SKM-1 (cell line): ENCODE measurements at regions not wholly inside any gene's neighbourhood (a gene's known extent, or its start where the extent isn't known, plus 50 kb on each side); places are given as distances from the start of the nearest gene placed in this dataset.
A peak's percentile ranks its signal among the peaks of the same experiment; 100 is the strongest.
"Not testable (repeated sequence)": the region's sequence is repeated elsewhere in the genome, so short reads cannot be mapped to it uniquely, and the experiment has no call there.

Experiments used
- DNase-seq: peaks from one replicate; lab custom pipeline; 2025; ENCODE audit not compliant: unreplicated experiment; lab: John Stamatoyannopoulos, UW

- peak; percentile 0 for DNase-seq
These were observed 54.7 kb downstream of the ASCL1 start for GRCh38 chr12:103011974-103012763.

- no peak for DNase-seq
These were observed 55.4 kb downstream of the ASCL1 start for GRCh38 chr12:103012884-103013283.

GRCh38 chr12:103013741-103014300, 56.3 kb downstream of the ASCL1 start:
- DNase-seq = no peak

GRCh38 chr12:103016381-103016780, 58.9 kb downstream of the ASCL1 start:
- no peak for DNase-seq

GRCh38 chr12:103020839-103021238, 63.4 kb downstream of the ASCL1 start:
- no peak for DNase-seq

GRCh38 chr12:103021538-103022218, 64.2 kb downstream of the ASCL1 start:
- DNase-seq = no peak

GRCh38 chr12:103024650-103025049, 67.2 kb downstream of the ASCL1 start:
- DNase-seq = no peak

GRCh38 chr12:103026643-103027042, 69.2 kb downstream of the ASCL1 start:
- DNase-seq = not testable (repeated sequence)

GRCh38 chr12:103028881-103029639, 71.6 kb downstream of the ASCL1 start:
- no peak for DNase-seq

GRCh38 chr12:103036581-103037214, 79.2 kb downstream of the ASCL1 start:
- no peak for DNase-seq

- no peak for DNase-seq
These were observed 86.3 kb downstream of the ASCL1 start for GRCh38 chr12:103043531-103044486.

GRCh38 chr12:103046154-103046553, 88.7 kb downstream of the ASCL1 start:
- DNase-seq = no peak

GRCh38 chr12:103050273-103050672, 92.8 kb downstream of the ASCL1 start:
- DNase-seq = no peak

GRCh38 chr12:103053089-103053488, 95.6 kb downstream of the ASCL1 start:
- DNase-seq = no peak

GRCh38 chr12:103073630-103074029, 116.2 kb downstream of the ASCL1 start:
- DNase-seq = no peak

GRCh38 chr12:103075848-103076247, 118.4 kb downstream of the ASCL1 start:
- DNase-seq = no peak

GRCh38 chr12:103077108-103077773, 119.8 kb downstream of the ASCL1 start:
- DNase-seq = no peak

GRCh38 chr12:103085541-103085940, 128.1 kb downstream of the ASCL1 start:
- no peak for DNase-seq

GRCh38 chr12:103086471-103086870, 129.0 kb downstream of the ASCL1 start:
- no peak for DNase-seq
